Erythroblast (primary cell): ENCODE measurements at regions not wholly inside any gene's neighbourhood (a gene's known extent, or its start where the extent isn't known, plus 50 kb on each side); places are given as distances from the start of the nearest gene placed in this dataset.

Experiments used
- GATA1 ChIP-seq: IDR thresholded peaks from 2 replicates; pipeline ENCODE4 v1.6.1; 2011; ENCODE audit warnings: low read depth, mild to moderate bottlenecking, control low read depth, low read length, moderate library complexity
- POLR2A ChIP-seq: IDR thresholded peaks from 2 replicates; pipeline ENCODE4 v1.6.1; 2011; ENCODE audit warnings: mild to moderate bottlenecking, low read length

- TF ChIP-seq POLR2A (no peak), GATA1 (no peak)
These were observed 157.9 kb downstream of the RPS12 start for GRCh38 chr6:132972254-132972653.
